GM21825 (cell line): ENCODE measurements at regions not wholly inside any gene's neighbourhood (a gene's known extent, or its start where the extent isn't known, plus 50 kb on each side); places are given as distances from the start of the nearest gene placed in this dataset.

ENCODE experiments used
- ATAC-seq: cut with Tn5 transposase; IDR thresholded peaks from one replicate; pipeline ENCODE4 v1.9.1; 2021; ENCODE audit warnings: mild to moderate bottlenecking, moderate library complexity; ENCODE audit not compliant: unreplicated experiment

DNA sequence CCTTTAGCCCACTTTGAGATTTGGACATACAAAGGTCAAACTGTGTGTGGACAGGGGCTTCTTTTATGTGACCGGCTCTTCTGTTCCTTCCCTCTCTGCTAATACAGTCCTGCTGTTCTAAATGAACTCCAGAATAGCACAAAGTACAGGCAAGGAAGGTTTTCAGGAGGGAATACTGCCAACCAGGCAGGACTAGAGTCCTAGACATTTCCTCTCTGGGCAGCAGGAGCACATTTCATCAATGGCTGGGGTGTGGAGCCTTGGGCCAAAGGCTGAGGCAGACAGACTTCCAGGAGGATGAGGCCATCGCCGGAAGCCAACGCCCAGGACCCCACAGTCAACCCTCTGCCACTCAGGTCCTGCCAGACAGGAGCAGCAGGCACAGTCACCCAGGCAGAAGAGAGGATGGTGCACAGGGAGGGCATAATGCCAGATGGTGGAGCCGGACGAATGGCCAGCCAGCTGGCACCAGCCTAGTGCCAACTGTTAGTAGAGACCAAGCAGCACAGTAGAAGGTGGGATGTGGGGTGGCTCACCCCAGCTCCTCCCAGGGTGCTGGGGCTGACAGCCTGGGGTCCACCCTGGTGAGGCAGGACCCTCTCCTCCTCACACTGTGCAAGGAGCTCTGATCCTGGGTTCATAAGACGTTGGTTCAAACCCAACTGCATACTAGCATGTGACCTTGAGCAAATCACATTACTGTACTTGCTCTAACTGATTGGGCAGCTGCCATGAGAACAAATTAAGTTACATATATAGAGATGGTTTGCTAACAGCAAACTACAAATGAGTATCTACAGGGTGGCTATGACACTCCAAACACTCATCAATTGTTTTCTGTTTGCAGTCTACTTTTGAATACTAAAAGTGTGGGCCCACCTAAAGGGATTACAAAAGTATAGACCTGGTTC is 410.7 kb downstream of the SIPA1L2 start:
- no peak for ATAC-seq

- ATAC-seq: no peak
Measured at GRCh38 chr1:232213928-232214327, 416.0 kb downstream of the SIPA1L2 start.

GRCh38 chr1:232212253-232212652 is 417.7 kb downstream of the SIPA1L2 start:
- no peak for ATAC-seq

DNA sequence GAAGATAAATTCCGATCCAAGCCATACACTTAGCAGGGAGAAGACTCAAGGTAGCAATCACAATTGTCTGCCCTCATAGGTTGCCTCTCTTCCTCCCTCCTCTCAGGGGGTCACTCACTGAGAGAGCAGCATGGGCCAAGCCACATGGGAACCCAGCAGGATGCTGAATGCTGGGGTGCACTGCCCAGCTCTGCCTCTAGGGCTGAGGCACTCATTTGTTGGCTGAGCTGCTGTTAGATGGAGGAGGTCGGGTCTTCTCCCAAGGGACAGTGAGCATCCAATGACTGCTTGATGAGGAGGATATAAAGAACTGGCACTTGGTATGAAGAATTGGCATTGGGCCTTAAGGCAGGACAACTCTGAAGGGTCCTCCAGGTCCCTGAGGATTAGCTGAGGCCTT is 418.8 kb downstream of the SIPA1L2 start:
- ATAC-seq: peak; percentile 77

GRCh38 chr1:232209357-232209756 is 420.6 kb downstream of the SIPA1L2 start:
- no peak for ATAC-seq

DNA sequence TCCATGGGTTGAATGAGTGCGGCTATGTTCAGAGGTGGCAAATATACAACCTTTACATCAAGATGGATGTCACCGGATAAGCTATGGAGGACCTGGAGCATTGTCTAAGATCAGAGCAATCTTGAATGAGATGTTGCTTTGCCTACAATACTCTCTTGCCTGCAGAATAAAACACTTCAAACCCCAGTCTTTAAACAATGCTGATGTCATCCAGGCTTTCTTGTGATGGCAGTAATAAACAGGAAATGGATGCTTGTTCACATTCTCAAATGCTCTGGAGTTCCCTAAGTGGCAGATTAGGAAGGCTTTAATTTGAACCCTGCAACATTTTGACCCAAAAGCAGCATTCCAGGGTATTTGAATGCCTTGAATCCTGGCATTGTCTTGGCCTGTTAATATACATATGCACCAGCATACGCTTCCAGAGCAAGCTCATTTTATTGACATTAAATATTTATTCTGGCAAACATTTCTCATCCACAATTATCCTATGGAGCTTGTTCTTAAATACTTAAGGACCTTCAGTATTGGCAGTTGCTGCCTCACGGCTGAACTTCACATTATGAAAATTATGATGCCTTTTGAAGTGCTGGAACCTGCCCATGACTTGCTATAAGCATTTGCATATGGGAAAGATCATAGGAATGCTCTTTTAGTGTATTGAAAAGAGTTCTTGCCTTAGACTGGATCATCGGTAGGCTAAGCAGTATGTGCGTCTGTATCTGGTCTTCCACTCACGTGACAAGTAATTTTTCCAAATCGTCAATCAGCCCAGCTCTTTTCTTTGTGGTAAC is 422.7 kb downstream of the SIPA1L2 start:
- no peak for ATAC-seq

DNA sequence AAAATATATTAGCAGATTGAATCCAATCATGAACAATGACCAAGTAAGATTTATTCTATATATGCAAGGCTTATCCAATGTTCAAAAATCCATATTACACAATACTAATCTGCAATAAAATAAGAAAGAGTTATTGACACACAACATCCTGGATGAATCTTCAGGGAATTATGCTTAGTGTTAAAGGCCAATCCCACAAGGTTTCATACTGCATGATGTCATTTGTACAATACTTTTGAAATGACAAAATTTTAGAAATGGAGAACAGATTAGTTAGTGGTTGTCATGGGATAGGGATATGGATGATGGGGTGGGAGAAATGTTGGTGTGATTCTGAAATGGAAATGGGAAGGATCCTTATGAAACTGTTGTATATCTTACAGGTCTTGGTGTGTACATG is 425.7 kb downstream of the SIPA1L2 start:
- ATAC-seq: no peak

DNA sequence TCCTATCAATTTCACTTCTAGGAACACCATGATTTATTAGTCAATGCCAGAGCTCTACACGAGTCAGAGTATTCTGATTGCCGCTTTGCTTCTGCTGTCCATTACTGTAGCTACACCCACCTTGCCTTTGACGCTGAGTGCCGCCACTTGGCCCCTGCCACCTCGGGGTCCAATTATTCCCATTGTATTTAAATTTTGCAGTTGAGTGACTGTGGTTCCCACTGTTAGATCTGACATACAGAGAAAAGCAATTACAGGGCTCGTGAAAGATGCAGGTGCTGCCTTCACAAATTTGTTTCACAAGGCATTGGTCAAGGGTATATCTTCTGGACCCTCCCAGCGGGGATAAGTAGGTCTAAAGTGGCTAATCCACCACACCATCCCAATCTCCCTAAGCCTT is 428.9 kb downstream of the SIPA1L2 start:
- no peak for ATAC-seq

DNA sequence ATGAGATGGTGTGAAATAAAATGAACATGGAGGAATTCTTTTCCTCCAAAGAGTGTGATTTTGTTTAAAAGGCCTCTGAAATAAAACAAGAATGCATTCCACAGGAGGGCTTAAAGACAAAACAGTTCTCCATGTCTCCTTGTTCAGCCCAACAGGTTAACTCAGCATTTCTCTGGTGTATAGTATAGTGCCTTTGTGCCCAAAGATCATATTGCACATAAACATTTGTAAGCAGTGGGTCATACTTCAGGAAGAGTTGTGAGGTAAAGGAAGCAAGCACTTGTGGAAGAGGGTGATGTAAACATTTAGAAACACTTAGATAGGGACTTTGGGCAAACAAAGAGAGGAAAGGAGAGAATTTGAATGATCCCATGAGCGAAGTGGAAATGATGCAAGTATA is 433.9 kb downstream of the SIPA1L2 start:
- ATAC-seq: no peak

DNA sequence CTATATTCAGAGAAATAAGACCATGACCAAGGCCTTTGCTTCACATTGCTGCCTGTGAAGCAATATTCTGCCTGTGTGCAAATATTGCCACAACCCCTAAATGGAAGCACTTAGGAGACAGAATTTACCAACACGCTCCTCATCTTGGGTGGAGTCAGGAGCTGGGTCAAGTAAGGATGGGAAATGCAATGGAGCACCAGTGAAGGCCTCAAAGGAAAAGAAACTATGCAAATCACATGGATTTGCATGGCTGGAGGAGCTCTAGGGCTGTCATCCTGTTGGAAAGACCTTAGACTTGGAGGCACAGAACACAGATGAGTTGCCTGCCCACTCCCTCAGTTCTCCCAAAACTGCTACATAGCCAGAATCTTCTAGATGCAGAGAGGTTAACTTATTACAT is 435.5 kb downstream of the SIPA1L2 start:
- no peak for ATAC-seq

- ATAC-seq: no peak
Measured at GRCh38 chr1:232193451-232193783, 436.5 kb downstream of the SIPA1L2 start.

GRCh38 chr1:232192781-232193450 is 437.0 kb downstream of the SIPA1L2 start:
- no peak for ATAC-seq

- no peak for ATAC-seq
Measured at GRCh38 chr1:232191560-232191959, 438.4 kb downstream of the SIPA1L2 start.

- ATAC-seq: no peak
Measured at GRCh38 chr1:232188318-232188717, 441.6 kb downstream of the SIPA1L2 start.

- no peak for ATAC-seq
Measured at GRCh38 chr1:232186931-232187330, 443.0 kb downstream of the SIPA1L2 start.

DNA sequence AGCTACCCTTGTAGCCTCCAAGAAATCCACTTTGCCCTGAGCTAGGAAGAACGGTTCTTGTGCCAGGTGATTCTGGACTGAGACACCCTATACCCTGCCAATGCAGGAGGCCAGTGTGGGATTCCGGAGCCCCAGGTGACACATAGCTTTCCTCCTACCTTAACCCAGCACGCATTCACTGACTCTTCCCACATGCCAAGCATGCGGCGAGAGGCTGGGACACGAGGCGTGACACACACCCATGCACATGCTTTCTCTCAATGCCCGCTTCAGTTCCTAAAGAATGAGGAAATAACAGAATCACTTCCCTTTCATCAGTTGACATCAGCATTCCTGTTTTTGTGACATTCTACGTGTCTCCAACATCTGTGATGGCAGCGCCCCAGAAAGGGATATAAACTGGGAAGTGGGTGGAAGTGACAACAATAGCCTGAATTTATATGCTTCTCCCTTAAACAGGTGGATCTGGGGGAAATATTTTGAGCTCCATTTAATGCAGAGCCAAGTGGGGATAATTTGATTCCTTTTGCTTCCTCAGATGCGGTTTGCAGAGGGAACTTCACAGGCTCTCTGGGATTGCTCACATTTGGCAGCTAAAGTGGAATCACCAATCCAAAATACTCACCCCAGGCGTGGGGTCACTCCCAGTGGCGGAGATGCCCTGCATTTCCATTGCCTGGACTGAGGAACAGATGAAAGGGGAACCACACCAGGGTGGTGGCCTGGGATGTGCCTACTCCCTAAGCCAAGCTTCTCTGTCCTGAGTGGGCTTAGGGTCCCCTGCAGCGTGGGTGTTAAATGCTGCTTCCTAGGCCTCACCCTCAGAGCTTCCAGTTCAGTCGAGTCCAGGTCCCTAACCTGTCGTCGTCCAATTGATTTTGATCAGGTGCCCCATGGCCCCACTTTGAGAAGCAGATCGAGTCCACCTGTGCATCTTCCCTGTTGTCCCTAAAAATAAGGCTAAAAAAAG is 445.1 kb downstream of the SIPA1L2 start:
- ATAC-seq: no peak

DNA sequence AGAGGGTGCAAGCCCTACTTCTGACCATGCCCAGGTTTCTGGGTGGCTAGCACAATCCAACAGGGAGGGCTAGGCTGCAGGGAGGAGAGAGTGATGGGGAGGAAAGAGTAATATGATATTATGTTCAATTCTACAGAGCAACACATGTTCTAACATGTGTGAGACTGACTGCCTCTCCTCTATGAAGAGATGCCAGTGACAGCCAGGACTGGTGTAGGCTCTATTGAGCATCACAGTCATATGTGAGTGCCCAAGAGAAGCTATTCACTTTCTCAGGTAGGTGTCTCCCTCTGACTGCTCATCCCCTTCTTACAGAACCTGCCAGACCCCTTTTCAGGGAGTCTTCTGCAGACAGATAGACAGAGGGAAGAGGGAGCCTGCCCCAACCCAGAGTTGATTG is 446.1 kb downstream of the SIPA1L2 start:
- ATAC-seq: no peak

DNA sequence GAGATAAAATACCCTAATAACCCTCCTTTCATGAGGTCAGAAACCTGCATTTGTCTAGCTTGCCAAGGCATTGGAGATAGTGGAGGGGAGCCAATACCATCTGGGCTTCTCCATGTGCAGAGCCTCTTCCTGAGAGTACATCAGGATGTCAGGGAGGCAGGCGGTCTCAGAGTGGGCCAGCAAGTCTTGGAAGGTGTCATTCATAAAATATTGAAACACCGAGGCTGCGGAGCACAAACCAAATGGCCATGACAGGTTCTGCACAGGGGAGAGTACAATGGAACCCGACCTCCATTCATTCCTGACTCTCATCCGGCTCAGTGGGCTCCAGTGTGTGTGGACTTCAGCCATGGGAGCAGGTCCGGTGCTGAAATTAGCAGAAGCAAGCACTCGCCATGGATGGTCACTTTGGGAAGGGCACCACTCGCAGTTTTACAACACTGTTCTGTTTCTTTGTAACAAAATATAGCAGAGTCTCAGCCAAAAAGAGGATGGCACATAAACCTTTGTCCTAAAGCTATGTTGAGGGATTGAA is 446.6 kb downstream of the SIPA1L2 start:
- no peak for ATAC-seq

- ATAC-seq: no peak
Measured at GRCh38 chr1:232182236-232182635, 447.7 kb downstream of the SIPA1L2 start.

GRCh38 chr1:232180779-232181136 is 449.2 kb downstream of the SIPA1L2 start:
- ATAC-seq: no peak
